Activated naive CD8-positive, alpha-beta T cell treated with anti-CD3 and anti-CD28 coated beads, Interleukin-2, amount 10 ng/mL, durations not matched to agents 7 days and 5 days (primary cell): ENCODE measurements at regions not wholly inside any gene's neighbourhood (a gene's known extent, or its start where the extent isn't known, plus 50 kb on each side); places are given as distances from the start of the nearest gene placed in this dataset.

Experiments used
- ATAC-seq: fragments of 150-1000 bp; cut with Tn5 transposase; one replicate; pipeline ENCODE4 v1.10.0; 2021; ENCODE audit warnings: low read depth, moderate library complexity
- POLR2A ChIA-PET: fragments of 350-600 bp; sonication (Branson Sonifier 250); formaldehyde crosslinking; loops from one replicate; lab custom pipeline; 2021; ENCODE audit warnings: antibody characterized with exemption; lab: Charles Lee
- DNase-seq: peaks from one replicate; pipeline ENCODE4 v3.0.0; 2021
- H3K27ac Mint-ChIP-seq: one replicate; pipeline ENCODE4 v1.8.0; 2022; ENCODE audit warnings: mild to moderate bottlenecking, mixed read lengths
- H3K27me3 Mint-ChIP-seq: one replicate; pipeline ENCODE4 v1.8.0; 2022; ENCODE audit warnings: mild to moderate bottlenecking, moderate library complexity, mixed read lengths
- H3K36me3 Mint-ChIP-seq: one replicate; pipeline ENCODE4 v1.8.0; 2021; ENCODE audit warnings: mild to moderate bottlenecking, mixed read lengths
- H3K4me1 Mint-ChIP-seq: one replicate; pipeline ENCODE4 v1.8.0; 2021; ENCODE audit warnings: mixed read lengths
- H3K4me3 Mint-ChIP-seq: one replicate; pipeline ENCODE4 v1.8.0; 2022; ENCODE audit warnings: mild to moderate bottlenecking, moderate library complexity, mixed read lengths
- H3K9me3 Mint-ChIP-seq: one replicate; pipeline ENCODE4 v1.8.0; 2021; ENCODE audit warnings: mixed read lengths

DNA sequence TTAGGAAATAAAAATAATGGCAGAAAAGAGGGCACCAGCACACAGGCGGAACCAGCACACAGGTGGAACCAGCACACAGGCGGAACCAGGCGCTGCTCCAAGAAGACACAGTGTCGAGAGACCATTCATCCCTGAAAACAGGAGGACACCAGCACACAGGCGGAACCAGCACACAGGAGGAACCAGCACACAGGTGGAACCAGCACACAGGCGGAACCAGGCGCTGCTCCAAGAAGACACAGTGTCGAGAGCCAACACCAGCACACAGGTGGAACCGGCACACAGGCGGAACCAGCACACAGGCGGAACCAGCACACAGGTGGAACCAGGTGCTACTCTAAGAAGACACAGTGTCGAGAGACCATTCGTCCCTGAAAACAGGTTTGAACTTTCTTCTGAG lies 115.5 kb upstream of the TMEM18 start:
- DNase-seq, result no peak
- no peaks in the 10 kb centered on the region for H3K4me1 Mint-ChIP-seq
- H3K4me3 Mint-ChIP-seq, result no peak overlapping the region
- no peak overlapping the region for H3K27ac Mint-ChIP-seq
- POLR2A ChIA-PET, result no interaction called here
- H3K36me3 Mint-ChIP-seq, result peaks cover 2% of the 10 kb centered on the region
- no peaks in the 10 kb centered on the region for H3K27me3 Mint-ChIP-seq
- peaks cover 2% of the 10 kb centered on the region for H3K9me3 Mint-ChIP-seq
- ATAC-seq, result no peak

DNA sequence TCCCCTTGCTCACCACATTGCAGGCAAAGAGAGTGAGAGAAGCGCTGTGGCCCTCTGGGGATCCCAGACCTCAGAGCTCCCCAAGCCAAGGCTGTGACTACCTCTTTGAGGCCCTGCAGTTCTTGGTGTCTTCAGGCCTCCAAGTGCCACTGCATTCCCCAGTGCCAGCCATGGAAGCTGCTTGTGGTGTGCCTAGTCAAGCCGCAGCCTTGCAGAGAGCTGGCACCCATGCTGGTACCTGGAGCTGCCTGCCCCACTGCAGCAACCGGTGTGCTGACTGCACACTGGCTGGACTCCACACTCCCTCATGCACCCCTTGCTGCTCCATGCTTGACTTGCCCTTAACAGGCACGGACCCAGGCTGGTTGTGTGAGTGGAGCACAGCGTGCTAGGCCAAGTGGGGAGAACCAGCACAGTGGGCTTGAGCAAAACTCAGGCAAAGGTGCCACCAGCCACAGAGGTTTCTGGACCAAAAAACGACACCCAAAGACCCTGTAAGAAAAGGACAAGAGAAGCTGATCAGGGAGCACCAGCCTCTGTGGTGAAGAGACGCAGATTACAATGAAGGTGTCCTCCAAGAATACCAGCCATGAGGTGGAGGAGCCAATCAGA lies 113.5 kb upstream of the TMEM18 start:
- Mint-ChIP-seq H3K27me3 (no peaks in the 10 kb centered on the region), H3K4me3 (no peak overlapping the region), H3K9me3 (peaks cover 2% of the 10 kb centered on the region), H3K27ac (no peak overlapping the region), H3K4me1 (no peaks in the 10 kb centered on the region), H3K36me3 (peaks cover 2% of the 10 kb centered on the region)
- DNase-seq (no peak), ATAC-seq (no peak)
- POLR2A ChIA-PET, result no interaction called here

DNA sequence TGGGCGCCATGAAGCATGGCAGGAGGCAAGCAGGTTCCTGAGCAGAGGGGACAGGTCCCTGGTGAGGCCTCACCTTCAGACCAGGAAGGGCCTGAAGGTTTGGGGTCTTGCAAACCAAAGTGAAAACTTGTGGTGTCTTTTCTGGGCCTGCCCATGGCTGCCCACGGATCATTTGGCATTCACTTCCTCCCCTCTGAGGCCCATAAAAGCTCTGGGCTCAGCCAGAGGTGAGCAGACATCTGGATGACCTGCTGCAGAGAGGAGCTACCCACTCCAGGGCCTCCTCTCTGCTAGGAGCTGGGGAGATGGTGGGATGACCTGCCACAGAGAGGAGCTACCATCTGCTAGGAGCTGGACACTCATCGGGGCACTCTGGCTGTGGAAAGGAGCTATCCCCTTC lies 112.9 kb upstream of the TMEM18 start:
- POLR2A ChIA-PET, result no interaction called here
- Mint-ChIP-seq H3K4me3 (no peak overlapping the region), H3K27me3 (no peaks in the 10 kb centered on the region), H3K4me1 (no peaks in the 10 kb centered on the region), H3K27ac (no peak overlapping the region), H3K36me3 (peaks cover 2% of the 10 kb centered on the region), H3K9me3 (peaks cover 2% of the 10 kb centered on the region)
- ATAC-seq (no peak), DNase-seq (no peak)

DNA sequence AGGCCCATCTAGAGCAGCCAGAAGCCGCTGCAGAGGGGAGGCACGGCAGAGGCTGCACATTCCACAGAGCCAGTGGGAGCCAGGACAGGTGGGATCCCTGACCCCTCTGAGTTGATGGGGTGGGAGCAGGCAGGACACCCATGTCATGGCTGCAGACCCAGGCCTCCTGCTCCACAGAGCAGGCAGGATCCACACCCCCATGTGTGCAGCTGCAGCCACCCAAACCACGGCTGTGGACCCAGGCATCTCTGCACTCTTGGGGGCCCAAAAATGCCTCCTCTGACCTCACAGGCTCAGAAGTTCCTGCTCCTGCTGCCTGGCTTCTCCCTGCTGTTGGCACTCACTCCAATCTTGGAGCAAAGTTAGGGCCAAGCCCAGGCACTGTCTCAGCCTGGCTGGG lies 112.3 kb upstream of the TMEM18 start:
- Mint-ChIP-seq H3K27ac (no peak overlapping the region), H3K4me3 (no peak overlapping the region), H3K27me3 (no peaks in the 10 kb centered on the region), H3K9me3 (peaks cover 2% of the 10 kb centered on the region), H3K4me1 (no peaks in the 10 kb centered on the region), H3K36me3 (peaks cover 2% of the 10 kb centered on the region)
- POLR2A ChIA-PET, result no interaction called here
- no peak for DNase-seq
- no peak for ATAC-seq

DNA sequence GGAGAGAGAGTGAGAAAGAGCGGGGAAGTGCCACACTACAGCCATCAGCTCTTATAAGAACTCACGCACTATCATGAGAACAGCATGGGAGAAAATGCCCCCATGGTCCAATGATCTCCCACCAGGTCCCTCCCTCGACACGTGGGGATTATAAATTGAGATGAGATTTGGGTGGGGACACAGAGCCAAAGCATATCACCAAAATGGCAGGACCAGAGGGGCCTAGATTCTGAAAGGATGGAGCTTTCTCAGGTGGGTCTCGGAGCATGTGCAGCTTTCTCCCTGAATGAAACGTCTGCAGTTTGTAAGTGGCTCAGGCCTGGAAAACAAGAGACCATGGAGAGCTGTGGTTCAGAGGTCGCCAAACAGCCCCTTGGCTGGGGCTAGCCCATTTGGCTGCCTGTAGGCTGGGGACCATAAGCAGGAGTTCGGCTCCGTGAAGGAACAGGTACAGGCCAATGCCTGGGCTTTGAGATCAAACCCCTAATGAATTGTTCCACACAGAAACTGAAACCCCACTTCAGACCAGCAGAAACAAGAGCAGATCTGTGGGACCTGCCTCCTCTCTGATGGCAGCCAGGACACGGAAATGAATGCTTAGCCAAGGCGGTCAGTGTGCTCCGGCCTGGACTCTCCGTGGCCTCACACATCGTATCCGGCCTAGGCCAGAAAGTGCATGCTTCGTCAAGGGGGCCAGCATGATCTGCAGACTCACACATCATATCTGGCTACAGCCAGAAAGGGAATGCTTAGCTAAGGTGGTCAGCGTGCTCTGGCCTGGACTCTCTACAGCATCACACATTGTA lies 111.2 kb upstream of the TMEM18 start:
- Mint-ChIP-seq H3K36me3 (peaks cover 2% of the 10 kb centered on the region), H3K9me3 (peaks cover 2% of the 10 kb centered on the region), H3K4me3 (no peak overlapping the region), H3K4me1 (no peaks in the 10 kb centered on the region), H3K27ac (no peak overlapping the region), H3K27me3 (no peaks in the 10 kb centered on the region)
- POLR2A ChIA-PET, result no interaction called here
- DNase-seq (no peak), ATAC-seq (no peak)

DNA sequence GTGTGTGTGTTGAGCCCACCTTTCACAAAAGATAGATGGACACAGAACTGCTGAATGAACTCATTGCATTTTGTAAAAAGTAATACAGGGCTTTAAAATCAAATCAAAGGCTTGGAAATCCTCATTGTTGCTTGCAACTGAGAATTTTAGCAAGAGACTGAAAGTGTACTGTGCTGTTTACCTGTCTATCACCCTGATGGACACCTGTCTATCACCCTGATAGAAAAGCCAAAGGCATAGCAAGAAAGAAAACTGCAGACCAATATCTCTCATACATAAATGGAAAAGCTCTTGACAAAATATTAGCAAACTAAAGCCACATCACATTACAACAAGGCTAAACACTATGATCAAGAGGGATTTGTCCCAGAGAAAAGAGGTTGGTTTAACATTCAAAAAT lies 107.5 kb upstream of the TMEM18 start:
- H3K36me3 Mint-ChIP-seq, result peaks cover 2% of the 10 kb centered on the region
- POLR2A ChIA-PET, result no interaction called here
- no peaks in the 10 kb centered on the region for H3K4me1 Mint-ChIP-seq
- DNase-seq (no peak), ATAC-seq (no peak)
- no peak overlapping the region for H3K27ac Mint-ChIP-seq
- H3K4me3 Mint-ChIP-seq, result no peak overlapping the region
- peaks cover 3% of the 10 kb centered on the region for H3K9me3 Mint-ChIP-seq
- peaks cover 6% of the 10 kb centered on the region for H3K27me3 Mint-ChIP-seq

DNA sequence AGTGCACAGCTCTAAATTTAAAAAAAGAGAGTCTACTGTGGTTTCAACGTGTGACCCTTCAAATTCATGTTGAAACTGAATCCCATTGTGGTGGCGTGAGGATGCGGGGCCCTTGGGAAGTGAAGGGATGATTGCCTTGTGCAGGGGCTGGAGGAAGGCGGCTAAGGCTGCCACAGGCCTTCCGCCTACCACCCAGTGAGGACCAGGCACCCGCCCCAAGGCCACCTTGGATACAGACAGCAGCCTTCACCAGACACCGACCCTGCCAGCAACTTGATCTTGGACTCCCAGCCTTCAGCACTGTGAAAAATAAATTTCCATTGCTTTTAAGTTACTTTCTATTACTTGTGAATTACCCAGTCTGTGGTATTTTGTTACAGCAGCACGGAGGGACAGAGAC lies 103.4 kb upstream of the TMEM18 start:
- POLR2A ChIA-PET, result no interaction called here
- Mint-ChIP-seq H3K27ac (no peak overlapping the region), H3K9me3 (peaks cover 2% of the 10 kb centered on the region), H3K4me3 (no peak overlapping the region), H3K36me3 (no peaks in the 10 kb centered on the region), H3K27me3 (peaks cover 14% of the 10 kb centered on the region), H3K4me1 (no peaks in the 10 kb centered on the region)
- DNase-seq (no peak), ATAC-seq (no peak)

DNA sequence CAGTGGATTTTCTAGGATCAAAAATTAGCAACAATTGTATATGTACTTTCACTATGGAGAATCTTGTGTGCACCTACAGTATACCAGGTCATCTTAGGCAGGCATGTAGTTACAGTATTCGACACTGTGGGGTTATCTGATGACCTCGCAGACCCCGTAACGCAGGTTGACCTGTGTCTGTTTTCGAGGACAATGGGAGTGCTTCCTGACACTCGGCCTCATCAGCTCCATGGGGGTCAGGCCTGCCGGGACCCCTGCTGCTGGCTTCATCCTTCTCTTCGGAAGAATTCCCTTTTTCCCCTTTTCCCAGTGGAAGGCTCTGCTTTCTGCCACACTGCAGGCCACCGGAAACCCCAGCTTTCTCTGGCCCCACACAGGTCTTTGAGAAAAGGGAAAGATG lies 102.8 kb upstream of the TMEM18 start:
- Mint-ChIP-seq H3K4me3 (no peak overlapping the region), H3K9me3 (peaks cover 2% of the 10 kb centered on the region), H3K36me3 (no peaks in the 10 kb centered on the region), H3K4me1 (no peaks in the 10 kb centered on the region), H3K27me3 (peaks cover 14% of the 10 kb centered on the region), H3K27ac (no peak overlapping the region)
- DNase-seq (no peak), ATAC-seq (no peak)
- POLR2A ChIA-PET, result no interaction called here

DNA sequence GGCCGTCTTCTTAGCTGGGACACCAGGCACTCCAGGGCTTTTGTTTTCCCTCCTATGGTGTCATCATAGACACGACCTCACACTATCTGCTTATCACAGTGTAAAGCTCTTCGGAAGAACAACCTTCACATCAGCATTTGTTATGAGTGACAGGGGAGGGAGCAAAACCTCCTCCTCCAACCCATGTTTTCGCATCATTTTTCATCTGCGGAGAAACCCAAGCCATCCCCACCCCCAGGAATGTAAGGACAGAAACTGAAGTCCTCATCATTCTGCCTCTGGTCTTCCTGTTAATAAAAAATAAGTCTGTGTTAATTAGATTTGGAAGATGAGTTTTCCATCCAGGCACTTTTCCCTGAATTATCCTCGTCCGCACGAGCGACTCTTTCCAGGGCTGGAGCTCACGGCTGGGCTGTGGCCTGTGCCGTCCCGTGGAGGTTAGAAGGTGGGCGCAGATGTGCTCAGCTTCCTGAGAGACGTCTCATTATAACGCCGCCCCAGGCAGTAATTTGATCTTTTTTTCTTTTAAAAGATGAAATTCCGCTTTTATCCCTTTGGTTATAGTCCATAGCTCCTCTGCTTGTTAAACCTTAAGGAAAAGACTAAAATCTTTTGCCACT lies 101.6 kb upstream of the TMEM18 start:
- ATAC-seq, result no peak
- Mint-ChIP-seq H3K4me3 (no peak overlapping the region), H3K9me3 (peaks cover 2% of the 10 kb centered on the region), H3K27ac (no peak overlapping the region), H3K4me1 (no peaks in the 10 kb centered on the region), H3K36me3 (no peaks in the 10 kb centered on the region), H3K27me3 (peaks cover 14% of the 10 kb centered on the region)
- POLR2A ChIA-PET, result no interaction called here
- no peak for DNase-seq

DNA sequence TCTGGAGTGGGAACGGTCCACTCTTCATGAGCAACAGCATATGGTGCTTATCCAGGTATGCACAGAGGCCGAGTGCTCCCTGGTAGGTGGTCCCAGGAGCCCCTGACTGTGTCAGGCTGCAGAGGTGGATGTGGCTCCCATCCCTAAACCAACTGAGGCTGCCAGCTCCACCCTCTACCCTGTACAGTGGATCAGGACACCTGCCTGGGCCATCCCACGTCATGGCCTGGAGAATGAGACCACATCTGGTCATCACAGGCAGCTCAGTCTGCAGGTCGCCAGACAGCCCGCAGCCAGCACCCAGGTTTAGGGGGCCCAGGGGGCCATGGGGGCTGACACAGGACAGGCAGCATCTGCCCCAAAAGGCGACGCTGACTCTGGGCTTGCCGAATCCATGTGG lies 100.3 kb upstream of the TMEM18 start:
- DNase-seq (no peak), ATAC-seq (no peak)
- no peak overlapping the region for H3K27ac Mint-ChIP-seq
- no peaks in the 10 kb centered on the region for H3K4me1 Mint-ChIP-seq
- peaks cover 13% of the 10 kb centered on the region for H3K27me3 Mint-ChIP-seq
- no peaks in the 10 kb centered on the region for H3K36me3 Mint-ChIP-seq
- peaks cover 2% of the 10 kb centered on the region for H3K9me3 Mint-ChIP-seq
- POLR2A ChIA-PET, result no interaction called here
- no peak overlapping the region for H3K4me3 Mint-ChIP-seq

DNA sequence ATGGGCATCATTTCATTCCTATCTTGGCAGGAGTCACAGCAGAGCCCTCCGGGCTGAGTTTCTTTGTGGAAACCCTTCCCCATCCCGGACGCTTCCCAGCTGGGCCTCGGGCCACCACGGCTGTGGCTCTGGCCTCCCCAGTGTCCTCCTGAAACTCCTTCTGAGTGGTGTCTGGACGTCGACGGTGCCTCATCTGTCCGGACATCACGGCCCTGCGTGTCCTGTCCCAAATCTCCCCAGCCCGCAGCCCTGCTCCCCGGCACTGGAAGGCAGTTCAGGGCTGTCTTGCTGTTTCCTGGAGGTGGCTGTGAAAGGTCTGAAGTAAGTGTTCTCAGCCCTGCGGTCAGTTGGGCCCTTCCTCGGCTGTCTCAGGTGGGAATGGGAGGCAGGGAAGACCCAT lies 99.8 kb upstream of the TMEM18 start:
- Mint-ChIP-seq H3K4me1 (peaks cover 1% of the 10 kb centered on the region), H3K36me3 (no peaks in the 10 kb centered on the region), H3K4me3 (no peak overlapping the region), H3K9me3 (peaks cover 2% of the 10 kb centered on the region), H3K27ac (no peak overlapping the region), H3K27me3 (peaks cover 11% of the 10 kb centered on the region)
- POLR2A ChIA-PET, result no interaction called here
- DNase-seq, result no peak
- ATAC-seq, result no peak

DNA sequence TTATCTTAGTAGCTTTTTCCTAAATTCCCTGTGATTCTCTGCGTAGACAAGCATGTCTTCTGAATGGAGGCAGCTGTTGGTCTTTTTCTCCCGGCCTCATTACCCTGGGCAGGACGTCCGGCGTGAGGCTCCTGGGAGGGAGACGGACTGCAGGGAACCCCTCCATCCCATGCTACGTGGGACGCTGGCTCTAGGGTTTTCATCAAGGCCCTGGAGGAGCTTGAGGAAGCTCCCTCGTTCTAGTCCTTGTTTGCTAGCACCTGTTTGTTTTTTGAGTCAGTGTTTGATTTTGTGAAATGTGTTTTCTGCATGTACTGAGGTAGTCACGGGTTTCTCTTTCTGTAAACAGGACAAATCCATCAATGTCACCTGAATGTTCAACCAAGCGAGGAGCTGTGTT lies 99.3 kb upstream of the TMEM18 start:
- Mint-ChIP-seq H3K36me3 (no peaks in the 10 kb centered on the region), H3K27ac (no peak overlapping the region), H3K27me3 (peaks cover 8% of the 10 kb centered on the region), H3K4me1 (peaks cover 1% of the 10 kb centered on the region), H3K4me3 (no peak overlapping the region), H3K9me3 (no peaks in the 10 kb centered on the region)
- ATAC-seq (no peak), DNase-seq (no peak)
- POLR2A ChIA-PET, result no interaction called here

DNA sequence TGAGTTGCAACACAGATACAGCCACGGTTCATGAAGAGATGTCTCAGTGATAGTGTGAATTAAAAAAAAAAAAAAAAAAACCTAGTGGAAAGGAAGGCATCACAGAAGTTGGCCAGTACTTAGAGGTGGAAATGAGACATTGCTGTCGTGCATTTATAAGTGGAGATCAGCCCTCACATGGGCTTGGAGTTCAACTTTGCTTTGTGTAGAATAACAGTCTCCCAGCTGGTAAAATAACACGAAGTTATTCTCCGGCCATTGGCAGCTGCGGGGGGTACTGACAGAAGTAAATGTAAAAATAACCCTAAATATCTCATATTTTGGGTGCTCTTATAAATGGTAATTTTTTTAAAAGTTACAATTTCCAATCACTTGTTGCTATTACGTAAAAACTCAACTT lies 98.8 kb upstream of the TMEM18 start:
- Mint-ChIP-seq H3K27me3 (peaks cover 8% of the 10 kb centered on the region), H3K4me1 (peaks cover 1% of the 10 kb centered on the region), H3K27ac (no peak overlapping the region), H3K36me3 (no peaks in the 10 kb centered on the region), H3K9me3 (no peaks in the 10 kb centered on the region), H3K4me3 (no peak overlapping the region)
- DNase-seq (no peak), ATAC-seq (no peak)
- POLR2A ChIA-PET, result no interaction called here

DNA sequence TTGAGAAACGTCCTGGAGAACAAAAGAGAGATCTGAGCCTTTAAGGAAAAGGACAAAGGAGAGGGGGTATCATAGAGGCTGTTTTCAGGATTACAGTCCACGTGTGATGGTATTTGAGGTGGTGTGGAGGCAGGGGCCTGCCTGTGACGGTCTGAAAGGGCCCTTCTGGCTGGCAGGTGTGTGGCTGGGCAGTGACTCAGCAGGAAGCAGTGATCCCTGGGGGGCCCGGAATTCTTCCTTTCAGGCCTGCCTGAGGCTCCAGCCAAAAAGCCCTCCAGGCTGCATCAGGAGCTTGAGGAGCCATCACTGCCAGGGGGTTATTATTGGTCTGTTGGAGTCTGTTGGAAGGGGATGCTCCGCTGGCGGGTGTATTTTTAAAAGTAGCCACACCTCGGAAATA lies 97.2 kb upstream of the TMEM18 start:
- H3K9me3 Mint-ChIP-seq, result no peaks in the 10 kb centered on the region
- H3K4me1 Mint-ChIP-seq, result peaks cover 12% of the 10 kb centered on the region
- no peak for ATAC-seq
- H3K4me3 Mint-ChIP-seq, result no peak overlapping the region
- POLR2A ChIA-PET, result no interaction called here
- H3K27ac Mint-ChIP-seq, result no peak overlapping the region
- DNase-seq, result no peak
- H3K27me3 Mint-ChIP-seq, result peaks cover 8% of the 10 kb centered on the region
- H3K36me3 Mint-ChIP-seq, result peaks cover 1% of the 10 kb centered on the region
